ENCODE measurements at regions not wholly inside any gene's neighbourhood (a gene's known extent, or its start where the extent isn't known, plus 50 kb on each side); places are given as distances from the start of the nearest gene placed in this dataset.
"Not testable (repeated sequence)": the region's sequence is repeated elsewhere in the genome, so short reads cannot be mapped to it uniquely, and the experiment has no call there.

DNA sequence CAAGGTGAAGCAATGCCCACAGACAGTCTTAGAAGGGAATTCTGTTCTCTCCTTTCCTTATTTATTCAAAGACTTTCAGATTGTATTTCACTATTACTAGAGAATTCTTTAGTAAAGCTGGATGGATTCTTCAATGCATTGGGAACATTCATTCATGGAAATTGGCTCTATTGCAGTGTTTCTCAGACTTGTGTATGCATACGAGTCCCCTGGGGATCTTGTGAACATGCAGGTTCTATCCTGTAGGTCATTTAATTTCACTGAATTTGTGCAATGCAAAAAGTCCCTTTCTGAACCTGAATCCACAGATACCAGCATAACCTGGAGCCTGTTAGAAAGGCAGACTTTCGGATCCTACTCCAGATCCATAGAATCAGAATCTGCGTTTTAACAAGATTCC is 160.9 kb upstream of the AHI1 start:
- DNase-seq: no peak

DNA sequence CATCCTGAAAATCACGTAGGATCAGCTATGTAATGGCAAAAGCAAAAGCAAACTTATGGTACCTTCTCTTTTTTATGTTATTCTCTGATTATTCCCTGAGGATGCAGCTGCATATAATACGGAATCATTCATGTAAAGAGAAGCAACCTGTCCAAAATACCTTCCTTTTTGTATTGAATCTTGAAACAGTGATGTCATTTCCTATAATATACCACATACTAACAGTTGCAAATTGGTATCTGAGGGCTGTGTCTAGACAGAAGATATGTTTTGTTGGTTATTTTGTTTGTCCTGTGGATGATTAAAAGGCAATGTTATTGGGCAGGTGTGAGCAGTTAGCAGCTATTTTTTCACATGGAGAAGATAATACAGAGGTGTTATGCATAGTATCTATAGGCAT is 161.4 kb upstream of the AHI1 start:
- DNase-seq: no peak

DNA sequence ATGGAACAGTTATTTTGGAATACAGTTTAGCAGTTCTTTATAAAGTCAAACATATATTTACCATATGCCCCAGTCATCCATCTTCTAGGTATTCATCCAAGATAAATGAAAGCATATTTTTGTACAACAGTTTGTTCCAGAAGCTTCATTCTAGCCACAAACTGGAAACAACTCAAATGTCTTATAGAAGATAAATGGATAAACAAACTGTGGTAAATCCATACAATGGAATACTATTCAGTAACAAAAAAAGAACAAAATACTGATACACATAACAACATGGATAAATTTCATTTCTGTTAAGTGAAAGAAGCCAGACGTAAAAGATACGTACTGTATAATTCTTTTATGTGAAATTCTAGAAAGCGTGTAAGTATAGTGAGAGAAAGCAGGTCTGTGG is 167.0 kb upstream of the AHI1 start:
- no peak for DNase-seq

DNA sequence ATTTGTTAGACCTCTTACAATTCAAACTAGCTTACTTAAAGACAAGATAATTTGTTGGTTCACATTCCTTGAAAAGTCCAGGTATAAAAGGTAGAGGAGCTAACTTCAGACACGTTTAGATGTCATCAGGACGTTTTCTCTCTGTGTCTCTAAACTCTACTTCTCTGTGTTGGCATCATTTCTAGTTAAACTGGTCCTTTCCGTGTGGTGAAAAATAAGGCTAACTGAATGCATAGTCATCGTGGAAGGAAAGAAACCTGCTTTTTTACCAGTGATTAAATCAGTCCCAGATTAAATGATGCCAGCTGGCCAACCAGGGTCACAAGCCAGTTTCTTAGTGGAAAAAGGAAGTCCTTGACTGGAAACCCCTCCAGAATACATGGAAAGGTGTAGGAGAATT is 168.4 kb upstream of the AHI1 start:
- no peak for DNase-seq

DNA sequence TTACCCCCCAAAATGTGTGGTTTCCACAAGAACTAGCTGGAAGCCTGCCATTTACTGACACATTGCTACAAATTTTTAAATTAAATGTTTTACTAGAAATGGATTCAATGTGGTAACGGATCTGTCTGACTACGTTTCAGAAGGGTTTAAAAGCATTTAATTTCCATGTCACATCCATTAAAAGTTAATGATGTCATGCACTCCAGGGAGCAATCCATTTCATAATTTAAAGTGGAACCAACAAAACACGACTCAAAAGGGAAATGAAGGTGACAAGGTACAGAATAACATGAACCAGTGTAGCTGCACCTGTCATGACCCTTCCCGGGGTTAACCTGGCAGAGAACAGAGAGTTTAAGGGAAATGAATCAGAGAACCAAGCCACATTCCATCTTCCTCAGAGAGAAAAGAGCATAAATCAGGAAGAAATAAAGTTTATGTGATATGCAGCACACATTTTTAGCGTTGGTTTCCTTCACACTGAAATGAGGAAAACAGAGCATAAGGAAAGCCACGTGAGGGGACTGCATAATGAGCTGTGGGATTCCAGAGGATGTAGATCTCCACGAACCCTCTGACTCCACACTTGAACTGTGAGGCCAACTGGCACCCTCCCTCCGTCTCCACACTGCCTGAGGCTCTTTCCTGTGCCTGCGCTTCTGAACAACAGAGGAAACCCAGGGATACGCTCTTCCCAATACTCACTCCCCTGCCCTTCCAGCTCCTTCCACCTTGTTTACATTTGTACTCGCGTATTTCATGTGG is 170.3 kb upstream of the AHI1 start:
- no peak for DNase-seq

DNA sequence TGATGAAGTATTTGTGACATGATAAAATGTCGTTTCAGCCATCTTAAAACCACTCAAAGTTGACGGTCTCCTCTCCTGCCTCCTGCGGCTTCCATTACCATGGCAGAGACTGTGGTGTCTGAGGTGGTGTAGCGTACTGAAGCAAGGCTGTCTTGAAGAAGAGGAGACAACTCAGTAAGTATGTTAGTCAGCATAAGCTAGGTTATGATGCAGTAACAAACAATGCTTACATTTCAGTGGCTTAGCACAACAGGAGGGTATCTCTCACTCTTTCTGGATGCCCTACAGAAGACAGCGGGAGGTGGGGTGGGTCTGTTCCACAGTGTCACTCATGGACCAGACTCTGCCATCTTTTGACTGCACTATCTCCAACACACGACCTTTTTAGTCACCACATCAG is 174.7 kb upstream of the AHI1 start:
- no peak for DNase-seq

DNA sequence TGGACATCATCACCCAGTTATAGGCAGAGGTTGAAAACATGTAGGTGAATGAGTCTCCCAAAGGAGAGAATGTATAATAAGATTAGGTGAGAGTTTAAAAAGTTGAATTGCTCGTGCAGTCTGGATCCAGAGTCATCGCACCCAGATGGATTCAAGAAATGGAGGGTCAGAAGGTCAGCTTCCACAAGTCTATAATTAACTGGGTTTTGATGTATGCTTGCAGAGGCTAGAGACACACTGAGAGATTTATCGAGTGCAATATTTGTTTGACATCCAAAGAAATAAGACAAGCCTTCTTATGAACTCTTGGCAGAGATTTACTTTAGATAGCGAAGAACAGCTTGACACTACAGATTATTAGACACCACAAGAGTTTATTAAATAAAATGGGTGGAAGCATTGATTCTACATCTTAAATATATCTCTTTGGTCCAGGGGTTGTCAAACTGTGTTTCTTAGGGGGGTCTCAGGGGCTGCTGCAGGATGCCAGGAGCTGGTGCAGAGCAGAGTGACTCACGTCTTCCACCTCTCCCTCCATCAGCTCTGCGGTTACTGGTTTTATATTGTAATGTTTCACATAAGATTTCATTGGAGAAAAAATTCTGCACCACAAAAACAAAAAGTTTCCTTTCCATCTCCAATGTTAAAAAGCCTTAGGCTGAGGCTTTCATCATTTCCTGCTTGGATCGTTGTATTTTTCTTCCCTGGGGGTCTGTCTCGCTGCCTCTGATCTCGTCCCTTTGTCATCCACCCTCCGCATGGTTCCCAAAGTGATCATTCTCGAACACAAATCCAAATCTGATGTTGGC is 176.2 kb upstream of the AHI1 start:
- no peak for DNase-seq

DNA sequence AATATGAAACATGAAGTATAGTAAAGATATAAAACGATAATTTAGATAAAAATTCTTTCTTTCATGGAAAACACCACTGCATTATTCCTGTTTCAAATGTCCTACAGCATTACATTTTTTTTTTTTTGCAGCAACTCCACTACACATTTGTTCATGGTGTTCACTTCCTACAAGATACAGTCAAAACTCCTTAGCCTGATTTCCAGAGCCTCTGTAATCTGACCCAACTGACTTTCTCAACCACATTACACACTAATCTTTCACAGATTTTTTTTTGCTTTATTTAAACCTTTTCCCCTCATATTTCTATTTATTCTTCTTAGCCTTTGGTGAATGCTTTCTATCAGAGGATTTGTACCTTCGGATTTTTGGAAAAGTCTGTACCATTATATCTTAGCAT is 176.5 kb upstream of the PDE7B start:
- DNase-seq: no peak

DNA sequence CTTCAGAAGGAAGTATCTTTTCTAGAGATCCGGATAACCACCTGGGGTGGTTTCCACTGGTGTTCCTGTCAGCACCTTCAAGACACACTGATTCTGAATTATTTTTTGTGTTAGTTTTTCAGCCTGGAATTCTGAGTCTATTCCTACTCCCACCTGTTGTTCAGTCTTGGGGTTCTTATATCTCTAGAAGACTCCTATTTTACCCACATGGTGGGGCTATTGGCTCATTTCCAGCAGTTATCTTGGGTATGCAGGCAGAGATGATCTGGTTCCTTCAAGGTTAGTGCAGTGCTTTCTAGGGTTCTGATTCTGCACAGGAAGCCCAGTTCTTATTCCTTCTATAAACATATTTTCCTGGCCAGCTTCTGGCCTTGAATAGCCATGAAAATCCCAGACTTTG is 175.6 kb upstream of the PDE7B start:
- peak; percentile 40 for DNase-seq

DNA sequence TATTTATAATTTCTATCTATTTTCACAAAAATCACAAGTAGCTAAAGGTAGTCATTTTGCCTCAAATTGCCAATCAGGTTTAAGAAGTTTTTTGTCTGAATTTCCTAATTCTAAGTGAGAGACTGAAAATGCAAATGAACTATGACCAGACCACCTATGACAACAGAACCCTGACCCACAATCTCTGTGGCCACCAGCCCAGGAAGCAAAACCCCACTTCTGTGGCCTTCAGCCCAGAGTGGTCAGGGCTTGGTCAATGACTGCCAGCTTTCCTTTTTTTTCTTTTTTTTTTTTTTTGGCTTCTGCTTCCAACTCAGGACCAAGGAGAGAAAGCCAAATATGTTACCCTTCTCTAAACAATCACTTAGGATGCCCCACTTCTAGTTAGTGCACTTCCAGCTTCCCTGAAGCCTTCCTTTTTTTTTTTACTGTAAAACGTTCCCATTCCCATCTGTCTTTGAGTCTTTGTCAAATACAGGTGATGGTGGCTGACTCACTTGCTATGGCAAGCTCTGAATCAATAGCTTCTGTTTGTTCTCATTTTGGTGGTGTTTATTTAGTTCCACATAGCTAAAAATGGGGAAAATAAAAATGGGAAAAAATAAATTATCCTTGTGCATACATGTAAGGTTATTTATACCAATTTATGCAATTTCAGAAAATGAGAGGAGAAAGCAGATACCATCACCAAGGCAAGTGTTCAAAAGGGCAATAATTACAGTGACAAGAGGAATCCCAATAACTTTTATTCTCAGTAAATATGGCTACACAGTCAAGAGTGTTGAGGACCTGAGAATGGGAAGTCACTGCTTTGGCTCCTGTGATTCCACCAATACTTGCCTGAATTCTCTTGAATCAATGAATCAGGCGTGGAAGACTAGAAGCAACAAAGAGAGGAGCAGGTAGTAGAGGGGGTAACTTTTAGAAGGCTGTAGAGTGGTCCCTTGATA is 170.3 kb upstream of the PDE7B start:
- peak; percentile 62 for DNase-seq

DNA sequence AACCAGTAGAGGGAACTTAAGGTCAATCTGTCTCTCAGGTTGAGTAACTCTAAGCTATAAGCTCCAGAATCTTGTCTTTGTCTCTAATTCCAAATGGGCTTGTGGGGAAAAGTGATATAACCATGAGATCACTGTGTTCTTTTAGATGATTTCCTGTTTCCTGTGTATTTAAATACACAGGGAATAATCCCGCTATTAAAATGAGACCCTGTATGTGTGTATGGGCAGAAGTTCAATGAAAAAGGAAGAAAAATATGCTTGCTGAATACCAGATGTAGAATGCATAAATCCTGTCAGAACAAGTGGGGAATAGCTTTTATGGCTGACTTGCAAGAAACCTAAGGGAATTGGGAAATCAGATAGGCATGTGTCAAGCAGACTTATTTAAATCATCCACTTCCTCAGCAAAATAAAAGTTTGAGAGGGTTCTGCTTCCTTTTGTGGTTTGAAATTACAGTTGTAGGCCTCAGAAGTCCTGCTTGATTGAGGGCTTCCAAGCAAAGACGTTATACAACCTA is 164.7 kb upstream of the PDE7B start:
- DNase-seq: no peak

DNA sequence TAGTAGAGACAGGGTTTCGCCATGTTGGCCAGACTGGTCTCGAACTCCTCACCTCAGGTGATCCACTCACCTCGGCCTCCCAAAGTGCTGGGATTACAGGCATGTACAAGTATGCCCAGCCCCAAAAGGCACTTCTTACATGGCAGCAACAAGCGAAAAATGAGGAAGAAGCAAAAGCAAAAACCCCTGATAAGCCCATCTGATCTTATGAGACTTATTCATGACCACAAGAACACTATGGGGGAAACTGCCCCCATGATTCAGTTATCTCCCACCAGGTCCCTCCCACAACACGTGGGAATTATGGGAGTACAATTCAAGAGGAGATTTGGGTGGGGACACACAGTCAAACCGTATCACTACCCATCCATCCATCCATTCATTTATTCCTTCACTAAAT is 163.0 kb upstream of the PDE7B start:
- DNase-seq: not testable (repeated sequence)

DNA sequence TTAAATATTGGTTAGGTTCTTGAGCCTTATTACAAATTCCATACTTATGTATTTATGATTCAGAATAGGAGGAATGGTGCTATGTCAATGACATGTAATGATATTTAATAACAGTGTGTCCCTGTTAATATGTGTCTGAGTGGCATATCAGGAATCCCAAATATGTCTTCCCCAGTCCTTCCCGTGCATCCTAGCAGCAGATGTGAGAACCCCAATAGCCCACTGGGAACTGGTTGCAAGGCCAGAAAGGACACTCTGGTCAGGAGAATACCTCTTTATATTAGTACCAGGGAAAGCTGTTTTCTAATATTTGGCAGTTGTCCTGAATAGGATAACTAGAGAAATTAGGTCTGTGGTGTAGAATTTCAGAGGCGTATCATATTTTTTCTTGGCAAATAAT is 159.1 kb upstream of the PDE7B start:
- DNase-seq: no peak

DNA sequence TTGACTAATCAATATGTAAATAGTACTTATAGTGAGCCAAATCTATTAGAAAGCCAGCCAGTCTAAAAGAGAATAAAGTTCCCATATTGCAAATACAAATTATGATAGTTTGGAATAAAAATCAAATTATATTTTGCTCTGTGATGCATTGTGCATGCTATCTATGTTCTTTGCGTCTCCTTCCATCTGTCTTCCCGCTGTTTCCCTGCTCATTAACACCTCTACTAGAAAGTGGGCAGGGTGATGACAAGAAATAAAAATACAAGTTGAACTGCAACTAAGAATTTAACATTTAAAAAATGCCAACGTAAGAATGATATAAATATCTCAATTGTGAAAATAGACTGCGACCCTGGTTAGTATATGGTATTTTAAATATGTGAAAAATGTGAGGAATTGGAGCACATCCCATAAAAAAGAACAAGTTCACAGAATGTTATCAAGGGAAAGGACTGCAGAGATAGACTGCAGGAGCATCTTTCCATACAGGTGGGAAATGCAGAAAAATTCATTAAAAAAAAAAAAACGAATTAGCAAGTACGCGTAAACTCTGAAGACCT is 157.6 kb upstream of the PDE7B start:
- no peak for DNase-seq

DNA sequence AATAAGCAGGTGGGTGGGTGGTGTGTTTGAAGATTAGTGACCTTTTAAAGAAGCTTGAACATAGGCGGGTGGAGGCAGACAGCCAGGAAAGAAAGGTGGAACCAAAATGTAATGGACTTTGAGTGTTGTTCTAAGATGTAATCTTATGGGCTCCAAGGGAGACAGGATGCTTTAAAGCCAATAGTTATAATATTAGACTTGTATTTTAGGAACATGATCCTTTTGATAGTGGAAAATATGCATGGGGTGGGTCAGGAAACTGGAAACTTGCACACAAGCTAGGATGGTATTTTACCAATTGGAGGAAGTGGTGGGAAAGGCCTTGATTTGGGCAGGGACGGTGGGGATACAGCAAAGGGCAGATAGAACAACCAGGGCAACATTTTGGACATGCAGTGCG is 151.8 kb upstream of the PDE7B start:
- no peak for DNase-seq

DNA sequence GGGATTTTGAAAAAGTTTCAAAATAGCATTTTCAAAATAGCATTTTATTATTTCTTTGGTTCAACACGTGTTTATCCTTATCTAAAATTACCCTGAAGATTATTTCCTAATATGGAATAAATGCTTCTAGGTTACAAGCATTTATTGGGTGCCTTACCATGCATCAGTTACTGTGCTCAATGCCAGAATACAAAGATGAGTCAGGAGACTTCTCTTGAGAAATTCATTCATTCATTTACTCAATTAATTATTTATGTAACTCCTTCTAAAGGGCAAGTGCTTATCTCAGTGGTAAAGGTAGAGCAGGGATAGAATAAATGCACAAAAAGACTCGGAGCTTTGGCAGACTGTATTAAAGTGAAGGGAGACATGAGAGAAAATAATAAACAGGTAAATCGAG is 150.1 kb upstream of the PDE7B start:
- no peak for DNase-seq

DNA sequence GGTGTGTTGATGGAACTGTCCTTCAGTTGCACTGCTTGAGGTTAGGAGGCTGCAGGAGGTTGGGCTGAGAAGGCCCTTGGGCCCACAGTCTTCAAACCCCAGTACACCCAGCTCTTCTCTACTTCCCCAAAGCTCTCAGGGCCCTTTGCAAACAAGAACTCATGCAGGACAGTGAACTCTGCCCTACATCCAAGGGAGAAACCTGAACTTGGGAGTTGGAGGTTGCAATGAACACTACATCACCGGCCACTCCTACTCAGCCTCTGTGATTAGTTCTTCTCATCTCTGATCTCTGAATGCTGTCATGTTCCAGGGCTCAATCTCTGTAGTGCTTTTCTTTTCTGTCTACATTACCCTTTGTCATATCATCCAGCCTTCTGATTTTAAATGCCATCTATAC is 148.5 kb upstream of the PDE7B start:
- no peak for DNase-seq

DNA sequence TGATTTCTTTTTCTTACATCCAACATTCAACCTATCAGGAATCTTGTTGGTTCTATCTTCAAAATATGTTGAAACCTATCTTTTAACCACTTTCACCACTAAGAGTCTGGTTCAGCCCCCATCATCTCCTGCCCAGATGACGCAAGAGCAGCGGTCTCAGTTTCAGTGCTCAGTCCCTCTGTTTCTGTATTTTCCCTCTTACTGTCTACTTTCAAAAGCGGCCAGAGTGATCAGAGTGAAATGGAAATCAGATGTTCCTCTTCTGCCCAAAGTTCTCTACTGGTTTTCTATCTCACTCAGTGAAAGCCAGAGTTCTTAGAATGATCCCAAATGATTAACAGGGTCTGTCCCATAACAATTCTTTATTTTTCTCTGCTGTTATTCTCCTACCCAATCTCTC is 147.9 kb upstream of the PDE7B start:
- no peak for DNase-seq

DNA sequence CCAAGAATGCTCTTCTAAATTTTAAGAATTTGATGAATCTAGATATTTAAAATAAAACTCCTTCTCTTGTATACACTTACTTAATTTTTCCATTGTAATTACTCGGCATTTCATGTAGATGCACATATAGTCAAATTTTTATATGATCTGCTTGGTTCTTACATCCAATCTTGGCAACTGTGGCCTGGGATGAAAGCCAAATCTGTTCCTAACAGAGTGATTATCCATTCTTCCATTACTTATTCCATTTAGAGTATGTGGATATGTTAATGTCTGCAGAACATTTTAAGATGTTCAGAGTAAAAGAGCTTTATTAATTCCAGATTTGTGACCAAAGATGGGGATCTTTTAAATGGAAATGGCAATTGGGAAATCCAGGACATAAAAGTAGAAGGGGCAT is 144.1 kb upstream of the PDE7B start:
- no peak for DNase-seq

DNA sequence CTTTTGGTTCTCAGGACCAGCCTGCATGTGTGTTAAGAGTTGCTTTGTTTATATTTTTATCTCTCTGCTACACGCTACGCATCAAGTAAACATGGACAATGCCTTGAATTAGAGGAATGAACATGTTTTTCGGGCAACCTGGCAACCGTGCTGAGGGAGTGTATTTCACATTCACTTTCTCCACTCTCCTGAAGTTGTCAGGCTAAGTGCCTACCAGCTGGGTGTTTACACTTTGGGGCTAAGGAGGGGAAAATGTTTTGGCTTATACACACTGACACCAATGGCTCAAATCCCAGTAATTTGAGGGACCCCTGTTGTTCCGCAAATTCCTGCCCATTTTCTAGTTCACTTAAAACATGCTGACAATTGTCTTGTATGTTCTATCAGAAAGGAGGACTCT is 141.5 kb upstream of the PDE7B start:
- no peak for DNase-seq

DNA sequence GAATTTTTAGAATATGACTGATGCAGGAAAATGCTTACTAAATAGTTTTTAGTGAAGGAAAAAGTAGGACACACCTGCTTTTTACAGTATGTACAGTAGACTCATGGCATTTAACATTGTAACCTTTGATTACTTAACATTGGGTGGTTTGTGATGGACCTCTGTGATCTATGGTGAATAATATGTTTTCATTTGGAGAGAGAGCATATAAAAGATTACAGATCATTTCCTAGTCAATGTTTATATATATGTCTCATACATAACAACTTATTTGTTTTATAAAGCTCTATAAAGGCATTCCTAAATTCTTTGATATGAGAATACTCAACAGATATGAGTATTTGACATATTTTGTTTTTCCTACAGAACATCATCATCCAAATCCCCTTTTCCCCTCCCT is 129.3 kb upstream of the PDE7B start:
- DNase-seq: no peak

DNA sequence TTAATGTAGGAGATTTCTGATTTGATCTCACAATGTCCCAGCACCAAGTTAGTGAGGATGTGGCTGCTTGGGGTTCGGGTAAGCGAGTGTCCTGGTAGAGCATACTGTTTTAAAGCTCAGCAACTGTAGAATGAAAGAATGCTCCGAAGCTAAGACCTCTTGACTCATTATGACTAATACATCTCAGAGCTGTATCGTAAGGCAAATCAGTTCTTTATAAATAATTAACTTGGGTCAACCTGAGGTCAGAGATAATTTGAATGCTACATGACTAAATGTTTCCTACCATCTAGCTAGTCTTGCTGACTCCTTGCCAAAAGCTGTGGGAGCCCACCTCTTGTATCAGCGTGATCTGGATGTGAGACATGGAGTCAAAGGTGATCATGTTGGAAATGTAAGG is 128.8 kb upstream of the PDE7B start:
- DNase-seq: no peak

DNA sequence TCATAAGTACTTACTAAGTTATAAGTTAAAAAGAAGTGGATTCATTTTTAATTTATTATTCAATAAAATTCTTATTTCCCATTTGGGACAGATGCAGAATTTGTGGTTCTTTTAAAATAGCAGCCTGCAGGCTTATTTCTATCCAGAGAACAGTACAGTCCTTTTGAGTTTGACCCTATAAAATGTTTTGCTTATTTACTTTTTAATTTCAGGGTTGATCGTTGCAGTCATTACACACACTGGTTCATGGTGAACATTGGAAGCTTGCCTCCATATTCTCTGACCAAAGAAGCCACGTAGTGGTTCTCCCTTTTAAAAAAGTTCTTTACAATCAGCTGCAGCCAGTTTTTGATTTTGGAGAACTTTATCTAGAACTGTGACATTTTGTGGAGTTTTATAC is 122.9 kb upstream of the PDE7B start:
- no peak for DNase-seq
